ENCODE measurements at regions not wholly inside any gene's neighbourhood (a gene's known extent, or its start where the extent isn't known, plus 50 kb on each side); places are given as distances from the start of the nearest gene placed in this dataset.

- H3K36me3 ChIP-seq = no peaks in the 10 kb centered on the region
- no peaks in the 10 kb centered on the region for H3K27me3 ChIP-seq (replicated peaks in 1 of 7)
- TF ChIP-seq CTCF (IDR thresholded peaks at IDR 0.05 in 8 of 11, conservative IDR thresholded peaks at IDR 0.05 in 3 of 11) = no peak
- no peak for TF ChIP-seq POLR2AphosphoS5 (IDR thresholded peaks at IDR 0.05)
- TF ChIP-seq POLR2A (IDR thresholded peaks at IDR 0.05) = no peak
- no peak overlapping the region for H3K4me3 ChIP-seq
- no peak overlapping the region for H3K27ac ChIP-seq
- H3K4me1 ChIP-seq = no peaks in the 10 kb centered on the region
- H3K9me3 ChIP-seq = no peaks in the 10 kb centered on the region
- WGBS, 5 donors = 84 to 91% (median 91%) methylated on average over 2 of the region's 2 CpGs
- DNase-seq = no peak
- intact Hi-C loops (cut with DNase I; ENCODE audit: low total_unique reads) = no loop called here
Observed at GRCh38 chr20:6558341-6558740, 209.1 kb upstream of the BMP2 start.

- Histone ChIP-seq H3K4me1 (no peaks in the 10 kb centered on the region), H3K36me3 (no peaks in the 10 kb centered on the region), H3K4me3 (peak overlapping the region in 1 of 8 donors; percentile 1), H3K27ac (no peak overlapping the region), H3K9me3 (no peaks in the 10 kb centered on the region), H3K27me3 (replicated peaks in 1 of 7) (no peaks in the 10 kb centered on the region)
- intact Hi-C loops (cut with DNase I; ENCODE audit: low total_unique reads) = no loop called here
- TF ChIP-seq CTCF (IDR thresholded peaks at IDR 0.05 in 8 of 11, conservative IDR thresholded peaks at IDR 0.05 in 3 of 11) (no peak), POLR2A (IDR thresholded peaks at IDR 0.05) (no peak), POLR2AphosphoS5 (IDR thresholded peaks at IDR 0.05) (no peak)
- no peak for DNase-seq
- WGBS, 5 donors = 79 to 87% (median 85%) methylated on average over 17 of the region's 17 CpGs
Observed at GRCh38 chr20:6533761-6534479, 233.6 kb upstream of the BMP2 start.

DNA sequence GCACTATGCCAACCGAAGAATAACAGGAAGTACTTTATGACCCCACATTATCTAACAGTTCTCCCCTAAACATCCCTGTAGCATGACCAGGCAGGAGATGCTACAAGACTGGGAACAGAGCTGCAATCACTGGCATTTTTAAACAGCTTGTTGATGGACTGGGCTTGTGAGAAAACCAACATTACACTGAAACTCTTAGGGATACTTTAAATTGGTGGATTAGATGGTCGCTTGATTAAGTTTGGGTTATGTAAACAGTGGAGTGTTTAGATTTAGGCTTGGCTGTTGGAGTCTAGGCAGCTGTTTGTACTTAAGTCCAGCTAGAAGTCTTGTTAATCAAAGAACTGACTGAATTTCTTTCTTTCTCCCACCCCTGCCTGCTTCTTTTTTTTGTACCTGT, 234.1 kb upstream of the BMP2 start:
- Histone ChIP-seq H3K36me3 (no peaks in the 10 kb centered on the region), H3K27ac (no peak overlapping the region), H3K27me3 (replicated peaks in 1 of 7) (no peaks in the 10 kb centered on the region), H3K9me3 (no peaks in the 10 kb centered on the region), H3K4me3 (no peak overlapping the region), H3K4me1 (no peaks in the 10 kb centered on the region)
- WGBS, 5 donors = 47 to 55% (median 51%) methylated on average over 2 of the region's 2 CpGs
- no peak for DNase-seq
- TF ChIP-seq POLR2AphosphoS5 (IDR thresholded peaks at IDR 0.05) (no peak), CTCF (IDR thresholded peaks at IDR 0.05 in 8 of 11, conservative IDR thresholded peaks at IDR 0.05 in 3 of 11) (no peak), POLR2A (IDR thresholded peaks at IDR 0.05) (no peak)
- intact Hi-C loops (cut with DNase I; ENCODE audit: low total_unique reads) = no loop called here

DNA sequence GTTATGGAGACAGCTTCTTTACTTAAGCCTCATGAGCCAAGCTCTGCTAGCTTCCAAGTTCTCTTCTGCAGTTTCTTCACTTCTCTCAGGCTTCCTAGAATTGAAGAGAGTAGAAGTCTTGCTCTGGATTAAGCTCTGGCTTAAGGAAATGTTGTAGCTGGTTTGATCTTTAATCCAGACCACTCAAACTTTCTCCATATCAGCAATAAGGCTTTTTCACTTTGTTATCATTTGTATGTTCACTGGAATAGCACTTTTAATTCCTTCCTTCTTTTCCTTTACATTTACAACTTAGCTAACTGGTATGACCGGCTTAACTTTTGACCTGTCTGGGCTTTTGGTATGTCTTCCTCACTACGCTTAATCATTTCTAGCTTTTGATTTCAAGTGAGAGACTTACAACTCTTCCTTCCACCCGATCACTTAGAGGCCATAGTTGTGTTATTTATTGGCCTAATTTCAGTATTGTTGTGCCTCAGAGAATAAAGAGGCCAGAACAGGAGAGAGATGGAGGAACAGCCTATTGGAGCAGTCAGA, 236.6 kb upstream of the BMP2 start:
- TF ChIP-seq POLR2AphosphoS5 (IDR thresholded peaks at IDR 0.05) (no peak), CTCF (IDR thresholded peaks at IDR 0.05 in 8 of 11, conservative IDR thresholded peaks at IDR 0.05 in 3 of 11) (no peak), POLR2A (IDR thresholded peaks at IDR 0.05) (no peak)
- Histone ChIP-seq H3K36me3 (no peaks in the 10 kb centered on the region), H3K4me3 (no peak overlapping the region), H3K9me3 (peaks cover 0 to 7% (median 1%) of the 10 kb centered on the region in 8 donors), H3K4me1 (no peaks in the 10 kb centered on the region), H3K27ac (no peak overlapping the region), H3K27me3 (replicated peaks in 1 of 7) (no peaks in the 10 kb centered on the region)
- DNase-seq = no peak
- WGBS, 5 donors = 76 to 88% (median 84%) methylated on average over 3 of the region's 3 CpGs
- intact Hi-C loops (cut with DNase I; ENCODE audit: low total_unique reads) = no loop called here

All from spleen (tissue), 11 donors.